HepG2 (cell line): ENCODE measurements at regions not wholly inside any gene's neighbourhood (a gene's known extent, or its start where the extent isn't known, plus 50 kb on each side); places are given as distances from the start of the nearest gene placed in this dataset.

Source experiments
- ATF6 ChIP-seq: sonication (generic); formaldehyde crosslinking; conservative IDR thresholded peaks from 2 replicates; pipeline ENCODE4 v1.4.0; 2020; ENCODE audit warnings: missing genetic modification reagents
- DMTF1 ChIP-seq: sonication (generic); formaldehyde crosslinking; IDR thresholded peaks from 2 replicates; pipeline ENCODE4 v1.4.0; 2020; ENCODE audit warnings: mild to moderate bottlenecking, missing genetic modification reagents
- HOXA5 ChIP-seq: sonication (generic); formaldehyde crosslinking; IDR thresholded peaks from 2 replicates; pipeline ENCODE4 v1.4.0; 2020; ENCODE audit warnings: missing genetic modification reagents
- TRAFD1 ChIP-seq: sonication (generic); formaldehyde crosslinking; IDR thresholded peaks from 2 replicates; pipeline ENCODE4 v1.5.1; 2020; ENCODE audit warnings: missing genetic modification reagents, mild to moderate bottlenecking, borderline replicate concordance
- ZNF670 ChIP-seq: sonication (generic); formaldehyde crosslinking; IDR thresholded peaks from 2 replicates; pipeline ENCODE4 v1.8.0; 2022; ENCODE audit warnings: mild to moderate bottlenecking, missing genetic modification reagents, borderline replicate concordance
- ZNF691 ChIP-seq: sonication (generic); formaldehyde crosslinking; IDR thresholded peaks from 2 replicates; pipeline ENCODE4 v1.4.0; 2020; ENCODE audit warnings: missing genetic modification reagents, low read depth, mild to moderate bottlenecking, borderline replicate concordance

GRCh38 chr1:209218981-209219380 is 364.5 kb upstream of the CAMK1G start (continued):
- TF ChIP-seq ATF6 (CRISPR knock-in tag) (no peak), HOXA5 (CRISPR knock-in tag) (no peak), TRAFD1 (CRISPR knock-in tag) (no peak), ZNF670 (no peak), DMTF1 (CRISPR knock-in tag) (no peak), ZNF691 (no peak)
- TF ChIP-seq, all 625 proteins: peak for 0
